Jurkat, Clone E6-1 (cell line): ENCODE measurements at regions not wholly inside any gene's neighbourhood (a gene's known extent, or its start where the extent isn't known, plus 50 kb on each side); places are given as distances from the start of the nearest gene placed in this dataset.

Experiments used
- DNase-seq: peaks from one replicate; pipeline ENCODE4 v3.0.0-alpha.2; 2011; ENCODE audit warnings: low read depth, low spot score
- H3K4me3 ChIP-seq: 2 replicates; pipeline ENCODE4 v1.5.1; 2011; ENCODE audit warnings: mild to moderate bottlenecking, low read length, control low read depth, moderate library complexity

DNA sequence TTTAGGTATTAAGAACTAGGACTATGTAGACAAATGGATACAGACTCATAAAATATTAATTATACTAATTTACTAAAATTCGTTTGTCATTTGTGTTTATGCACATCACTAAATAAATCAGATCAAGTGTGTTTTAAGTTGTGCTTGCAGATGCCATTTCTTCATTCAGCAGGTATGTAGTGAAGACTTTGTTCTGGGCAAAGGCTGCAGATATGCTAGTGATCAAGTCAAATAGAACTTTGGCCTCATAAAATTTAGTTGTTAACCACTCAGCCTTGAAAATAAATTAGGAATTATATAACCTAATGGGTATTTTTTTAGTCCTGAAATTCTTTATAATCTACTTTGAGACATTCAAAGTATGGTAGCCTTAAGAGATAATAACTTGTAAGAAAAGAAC, 80.4 kb upstream of the TRPC4 start:
- H3K4me3 ChIP-seq: no peak overlapping the region
- no peak for DNase-seq

DNA sequence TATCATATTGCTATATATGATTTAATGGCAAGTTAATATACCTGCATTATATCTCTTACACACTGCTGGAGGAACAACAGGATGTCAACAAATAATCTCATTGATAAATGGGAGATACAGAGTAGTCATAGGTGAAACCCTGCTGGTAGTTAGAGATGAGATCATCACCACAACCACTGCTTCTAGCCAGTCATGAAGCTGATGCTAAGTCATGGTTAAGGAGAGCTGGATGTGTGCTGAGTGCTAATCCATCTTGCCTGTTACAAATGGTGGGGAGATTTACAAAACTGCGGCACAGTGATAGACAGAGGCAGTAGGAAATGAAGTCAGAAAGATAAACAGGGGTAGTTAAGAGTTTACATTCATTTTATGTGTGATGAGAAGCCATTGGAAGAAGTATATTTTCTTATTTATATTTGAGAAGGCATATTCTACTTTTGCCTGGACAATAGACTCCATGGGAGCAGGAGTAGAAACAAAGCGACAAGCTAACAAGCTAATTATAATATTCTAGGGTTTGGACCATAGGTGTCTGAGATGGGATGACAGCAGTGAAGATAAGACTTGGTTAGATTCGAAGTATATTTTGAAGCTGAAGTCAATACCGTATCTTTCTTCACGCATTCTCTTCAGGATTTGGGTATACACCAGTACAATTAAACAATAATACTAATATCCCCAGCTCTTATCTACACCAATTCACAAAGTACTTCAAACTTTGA, 78.0 kb upstream of the TRPC4 start:
- no peak for DNase-seq
- H3K4me3 ChIP-seq: no peak overlapping the region

DNA sequence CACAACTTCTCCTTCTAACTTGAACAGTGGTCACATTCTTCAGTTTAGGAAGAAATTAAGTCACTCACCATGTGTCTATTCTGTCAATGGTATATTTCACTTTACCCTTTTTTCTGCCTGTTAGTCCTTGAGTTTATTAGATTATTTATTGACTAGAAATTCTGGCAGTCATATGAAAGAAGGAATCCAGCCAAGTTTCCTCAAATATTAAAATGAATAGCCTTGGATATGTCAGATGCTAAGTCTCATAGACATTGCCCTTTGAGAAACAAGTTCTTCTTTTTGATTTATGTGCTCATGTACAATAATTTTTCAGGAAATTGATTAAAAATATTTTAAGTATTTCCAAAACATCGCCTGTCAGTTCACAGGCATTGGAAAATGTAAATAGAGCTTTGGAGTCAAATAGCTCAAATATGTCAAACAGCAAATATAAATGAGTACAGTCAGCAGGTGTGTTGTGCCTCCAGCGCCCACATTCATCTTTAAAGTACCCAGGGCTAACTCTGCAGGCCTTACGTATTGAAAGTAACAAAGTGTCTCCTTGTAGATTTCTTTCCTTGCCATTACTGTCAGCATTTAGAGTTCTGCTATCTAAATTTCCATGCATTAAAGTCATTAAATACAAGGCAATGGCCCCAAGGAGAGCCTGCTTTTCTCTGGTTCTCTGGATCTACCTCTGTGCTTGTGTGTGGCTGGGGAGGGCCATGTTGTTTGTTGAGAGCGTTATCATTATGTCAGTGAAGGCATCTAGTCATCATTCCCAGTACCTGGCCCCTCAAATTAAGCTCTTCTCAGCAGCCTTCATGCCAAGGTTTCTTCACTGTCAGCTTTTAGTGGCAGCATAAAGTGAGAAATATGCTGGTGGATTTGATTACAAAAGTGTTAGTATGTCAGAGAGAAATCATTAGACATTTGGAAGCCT, 76.3 kb upstream of the TRPC4 start:
- no peak overlapping the region for H3K4me3 ChIP-seq
- DNase-seq: no peak

DNA sequence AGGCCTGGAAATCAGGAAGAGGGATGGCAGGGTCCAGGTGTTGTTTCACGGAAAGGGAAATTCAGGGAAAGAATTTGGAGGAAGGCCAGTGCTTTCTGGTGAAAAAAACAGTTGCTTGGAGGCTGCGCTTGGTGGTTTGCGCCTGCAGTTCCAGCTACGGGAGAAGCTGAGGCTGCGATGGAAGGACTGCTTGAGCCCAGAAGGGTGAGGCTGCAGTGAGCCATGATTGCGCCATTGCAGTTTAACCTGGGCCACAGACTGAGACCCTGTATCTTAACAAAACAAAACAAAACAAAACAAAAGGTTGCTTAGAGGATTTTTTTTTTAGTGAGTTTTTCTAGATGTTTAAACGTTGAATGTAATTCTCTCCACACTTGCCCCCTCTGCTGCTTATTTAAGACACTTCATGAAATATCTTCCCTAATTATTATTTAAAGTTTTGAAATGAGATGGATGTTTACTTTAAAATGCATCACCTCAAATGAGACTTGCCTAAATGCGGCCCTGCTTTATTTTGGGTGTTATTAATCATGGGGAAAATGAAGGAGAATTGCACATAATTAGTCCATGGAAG, 75.4 kb upstream of the TRPC4 start:
- no peak overlapping the region for H3K4me3 ChIP-seq
- DNase-seq: no peak

DNA sequence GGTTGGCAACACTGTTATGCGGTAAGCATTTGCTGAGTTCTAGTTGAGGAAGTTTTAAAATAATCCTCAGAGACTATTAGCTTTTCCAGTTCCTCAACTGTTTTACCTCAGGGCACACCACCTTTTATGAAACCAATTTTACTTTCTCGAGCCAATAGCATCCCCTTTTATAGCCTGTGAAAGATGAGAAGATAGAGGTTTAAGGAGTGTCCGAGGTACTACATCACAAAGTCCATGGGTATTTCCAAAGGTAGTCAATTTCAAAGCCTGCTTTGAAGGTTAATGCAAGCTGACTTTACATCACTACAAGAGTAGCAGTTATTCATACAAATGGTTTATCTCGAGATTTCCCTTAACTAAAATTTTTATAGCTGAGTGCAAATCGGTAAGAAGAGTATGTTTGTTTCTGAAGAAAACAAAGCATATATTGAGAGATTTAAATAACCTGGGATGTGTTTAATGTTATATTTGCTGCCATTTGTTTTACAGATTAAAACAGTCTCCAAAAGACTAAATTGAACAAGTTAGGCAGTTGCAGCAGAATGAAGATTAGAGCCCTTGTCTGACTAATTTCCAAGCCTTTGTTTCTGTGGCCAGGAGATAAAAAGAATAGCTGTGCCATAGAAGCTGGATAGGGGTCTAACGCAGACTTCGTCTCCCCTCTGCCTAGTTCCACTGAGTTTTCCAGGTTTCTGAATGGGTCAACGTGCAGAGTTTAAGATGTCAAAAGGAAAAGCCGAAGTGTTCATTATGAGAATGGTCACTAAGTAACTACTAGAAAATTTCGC, 74.7 kb upstream of the TRPC4 start:
- no peak overlapping the region for H3K4me3 ChIP-seq
- DNase-seq: no peak

DNA sequence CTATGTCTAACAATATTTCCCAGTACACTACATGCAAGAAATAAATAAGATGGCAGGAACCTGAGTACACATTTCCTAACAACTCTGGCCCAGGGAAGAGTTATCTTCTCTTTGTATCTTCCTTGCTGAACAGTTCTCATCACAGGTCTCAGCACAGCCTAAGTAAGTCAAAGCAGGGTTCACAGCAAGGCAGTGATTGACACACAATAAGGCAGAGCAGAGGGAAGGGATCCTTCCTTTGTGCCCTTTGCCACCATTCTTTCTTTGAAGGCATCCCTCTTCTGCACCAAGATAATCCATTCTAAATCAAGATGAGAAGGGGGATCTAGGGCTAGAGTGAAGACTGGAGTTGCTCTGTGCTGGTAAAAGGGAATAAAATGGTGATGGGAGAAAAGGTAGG, 73.4 kb upstream of the TRPC4 start:
- H3K4me3 ChIP-seq: no peak overlapping the region
- no peak for DNase-seq

DNA sequence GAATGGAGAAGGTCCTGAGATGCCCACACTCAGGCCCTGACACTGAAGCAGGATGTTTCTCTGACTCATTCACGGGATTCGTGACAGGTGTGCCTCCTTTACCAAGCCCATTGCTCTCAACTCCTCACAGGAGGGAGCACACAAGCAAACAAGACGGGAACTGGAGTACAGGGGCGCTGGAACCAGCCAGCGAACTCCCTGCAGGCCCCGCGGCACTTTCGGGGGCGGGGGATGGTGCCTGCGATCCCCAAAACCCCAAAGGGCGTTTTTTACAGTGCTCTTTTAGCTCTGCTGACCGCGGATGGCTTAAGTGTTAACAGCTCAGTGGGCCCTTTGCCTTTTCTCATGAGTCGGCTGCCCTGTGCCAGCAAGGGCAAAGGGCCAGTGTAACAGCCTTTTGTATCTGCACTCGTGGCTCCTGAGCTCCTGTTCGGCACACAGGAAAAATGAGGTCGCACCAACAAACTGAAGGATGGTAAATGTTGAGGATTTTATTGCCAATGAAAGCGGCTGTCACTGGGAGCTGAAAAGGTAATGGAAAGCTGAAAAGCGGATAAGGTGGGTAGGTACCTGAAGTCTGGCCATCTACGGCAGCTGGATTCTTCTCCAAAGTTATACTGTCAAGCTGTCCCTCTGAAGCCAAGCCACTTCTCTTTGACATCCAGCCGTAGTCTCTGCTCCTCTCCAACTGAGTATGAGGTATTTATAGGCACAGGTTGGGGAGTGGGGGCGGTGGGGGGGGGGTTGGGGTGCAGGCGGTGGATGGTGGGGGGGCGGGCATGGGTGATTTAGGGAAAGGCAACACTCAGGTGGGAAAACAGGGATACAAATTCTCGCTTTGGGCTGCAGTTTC, 65.0 kb upstream of the TRPC4 start:
- H3K4me3 ChIP-seq: no peak overlapping the region
- no peak for DNase-seq

DNA sequence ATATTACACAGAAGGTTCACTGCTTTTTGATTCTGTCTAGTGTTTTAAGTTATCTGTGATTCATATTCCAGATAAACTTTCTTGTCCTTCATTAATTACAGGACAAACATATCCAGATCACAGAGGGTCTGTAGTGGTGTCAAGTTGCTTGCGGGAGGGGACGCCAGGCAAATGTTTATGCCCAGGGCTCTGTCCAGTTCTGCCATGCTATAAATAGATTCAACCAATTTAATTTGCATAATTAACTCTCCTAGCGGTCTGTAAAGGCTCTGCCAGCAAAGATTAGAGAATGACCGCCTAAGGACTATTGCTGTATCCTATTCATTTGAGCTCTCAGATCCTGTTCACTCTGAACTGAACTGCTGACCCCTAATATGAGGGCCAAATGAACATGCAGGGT, 59.7 kb upstream of the TRPC4 start:
- DNase-seq: no peak

DNA sequence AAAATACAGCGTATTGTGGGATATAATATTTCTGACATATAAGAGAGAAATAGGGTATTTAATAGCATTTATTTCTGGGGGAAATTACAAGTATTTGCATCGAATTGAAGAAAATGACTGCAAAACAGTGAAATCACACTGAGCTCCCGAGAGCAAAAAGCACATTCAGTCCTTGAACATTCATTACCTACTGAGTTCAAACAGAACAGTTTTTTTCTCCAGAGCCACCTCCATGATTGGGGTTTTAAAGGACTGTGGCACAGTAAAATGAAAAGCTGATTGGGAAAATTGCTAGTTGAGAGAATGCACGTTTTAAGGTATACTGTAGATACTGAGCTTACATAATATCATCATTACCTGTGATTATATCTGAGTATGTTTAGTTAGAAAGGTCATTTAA, 58.0 kb upstream of the TRPC4 start:
- H3K4me3 ChIP-seq: no peak overlapping the region
- DNase-seq: no peak

More for the DNA sequence above, 59.7 kb upstream of the TRPC4 start:
- H3K4me3 ChIP-seq: no peak overlapping the region

DNA sequence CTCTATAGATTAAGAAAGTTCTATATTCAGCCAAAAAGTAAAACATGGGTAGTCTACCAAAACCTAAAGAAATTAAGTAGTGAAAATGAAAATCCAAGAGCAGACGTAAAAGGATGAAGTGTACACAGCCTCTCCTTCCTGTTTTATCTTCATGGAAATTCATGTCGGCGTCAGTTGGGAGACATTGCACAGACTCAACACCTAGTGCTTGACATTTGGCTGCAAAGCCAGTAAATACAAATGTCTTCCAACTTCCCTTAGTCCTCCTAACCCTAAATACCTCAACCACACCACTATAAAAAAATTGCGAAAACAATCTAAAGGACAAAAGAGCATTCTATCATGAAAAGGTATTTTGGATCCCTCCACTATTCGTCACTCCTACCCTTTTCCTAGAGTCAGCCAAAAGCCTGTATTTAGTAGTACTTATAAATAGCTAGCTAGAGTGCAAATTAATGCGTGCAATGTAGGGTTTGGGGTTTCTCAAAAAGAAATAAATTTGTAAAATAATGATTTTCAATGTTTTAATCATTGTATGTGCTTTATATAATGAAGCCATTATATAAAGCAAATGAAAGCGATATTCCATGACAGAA, 56.4 kb upstream of the TRPC4 start:
- H3K4me3 ChIP-seq: no peak overlapping the region
- DNase-seq: no peak

DNA sequence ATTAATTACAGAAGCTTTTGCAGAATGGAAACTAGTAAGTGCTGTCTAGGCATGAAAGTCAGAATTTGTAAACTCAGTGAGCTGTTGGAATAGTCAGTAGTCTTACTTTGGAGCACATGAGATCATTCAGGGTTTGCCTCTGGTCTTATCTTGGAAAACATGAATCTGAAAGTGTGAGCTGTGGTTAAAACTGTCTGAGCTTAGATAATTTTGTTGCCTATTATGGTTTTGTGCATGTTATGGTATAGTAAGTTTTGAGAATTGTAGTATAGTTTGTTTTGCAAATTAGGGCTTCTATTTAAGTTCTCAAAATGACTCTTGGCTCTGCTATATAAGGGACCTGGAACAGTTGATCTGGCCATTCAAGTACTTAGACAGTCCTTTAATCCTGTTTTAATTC, 53.7 kb upstream of the TRPC4 start:
- no peak overlapping the region for H3K4me3 ChIP-seq

DNA sequence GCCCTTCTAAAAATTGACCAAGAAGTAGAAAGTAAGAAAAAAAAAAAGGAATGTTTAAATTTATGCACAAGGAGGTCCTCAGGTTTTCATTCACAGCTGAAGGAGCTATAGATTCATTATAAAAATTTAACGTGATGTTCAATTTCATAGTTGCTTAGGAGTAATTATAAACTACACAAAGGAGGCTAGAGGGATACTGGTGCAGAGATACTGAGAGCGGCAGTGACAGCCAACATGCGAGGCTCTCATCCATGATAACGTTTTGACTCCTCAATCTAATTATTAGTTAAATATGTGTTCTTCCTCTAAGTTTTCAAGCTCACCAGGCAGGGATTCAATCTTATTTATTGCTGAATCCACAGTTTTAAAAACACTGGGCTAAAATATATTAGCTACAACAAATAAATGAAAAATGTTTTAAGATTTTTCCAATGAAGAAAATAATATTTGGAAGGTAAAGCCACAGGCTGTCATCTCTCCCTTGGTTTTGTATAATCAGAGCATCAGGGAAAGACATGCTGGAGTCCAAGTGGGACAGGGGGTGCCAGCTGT, 49.8 kb upstream of the TRPC4 start:
- H3K4me3 ChIP-seq: no peak overlapping the region
- DNase-seq: no peak

More for the DNA sequence above, 53.7 kb upstream of the TRPC4 start:
- DNase-seq: no peak
